ENCODE measurements at regions not wholly inside any gene's neighbourhood (a gene's known extent, or its start where the extent isn't known, plus 50 kb on each side); places are given as distances from the start of the nearest gene placed in this dataset.

GRCh38 chr5:61784341-61784740, 452.3 kb downstream of the ZSWIM6 start:
- no peak for DNase-seq (ENCODE audit: low read depth in 2 of 2)

GRCh38 chr5:61788548-61788947, 456.5 kb downstream of the ZSWIM6 start:
- no peak for DNase-seq (ENCODE audit: low read depth in 2 of 2)

GRCh38 chr5:61790007-61790406, 457.9 kb downstream of the ZSWIM6 start:
- DNase-seq (ENCODE audit: low read depth in 2 of 2), result no peak

- no peak for DNase-seq (ENCODE audit: low read depth in 2 of 2)
These were observed 458.6 kb downstream of the ZSWIM6 start for GRCh38 chr5:61790678-61791077.

- DNase-seq (ENCODE audit: low read depth in 2 of 2), result no peak
These were observed 464.7 kb downstream of the ZSWIM6 start for GRCh38 chr5:61796773-61797172.

- no peak for DNase-seq (ENCODE audit: low read depth in 2 of 2)
These were observed 468.4 kb downstream of the ZSWIM6 start for GRCh38 chr5:61800450-61800849.

- no peak for DNase-seq (ENCODE audit: low read depth in 2 of 2)
These were observed 469.1 kb downstream of the ZSWIM6 start for GRCh38 chr5:61801174-61801573.

- no peak for DNase-seq (ENCODE audit: low read depth in 2 of 2)
These were observed 470.4 kb downstream of the ZSWIM6 start for GRCh38 chr5:61802456-61802855.

- DNase-seq (ENCODE audit: low read depth in 2 of 2), result no peak
These were observed 473.0 kb downstream of the ZSWIM6 start for GRCh38 chr5:61805101-61805500.

GRCh38 chr5:61806491-61807020, 474.5 kb downstream of the ZSWIM6 start:
- DNase-seq (ENCODE audit: low read depth in 2 of 2), result no peak

GRCh38 chr5:61808091-61808490, 476.0 kb downstream of the ZSWIM6 start:
- no peak for DNase-seq (ENCODE audit: low read depth in 2 of 2)

GRCh38 chr5:61808909-61809308, 476.9 kb downstream of the ZSWIM6 start:
- no peak for DNase-seq (ENCODE audit: low read depth in 2 of 2)

- no peak for DNase-seq (ENCODE audit: low read depth in 2 of 2)
These were observed 477.6 kb downstream of the ZSWIM6 start for GRCh38 chr5:61809651-61810050.

- DNase-seq (ENCODE audit: low read depth in 2 of 2), result no peak
These were observed 479.0 kb downstream of the ZSWIM6 start for GRCh38 chr5:61811052-61811451.

- DNase-seq (ENCODE audit: low read depth in 2 of 2), result no peak
These were observed 481.3 kb downstream of the ZSWIM6 start for GRCh38 chr5:61813361-61813760.

GRCh38 chr5:61815339-61815738, 483.3 kb downstream of the ZSWIM6 start:
- DNase-seq (ENCODE audit: low read depth in 2 of 2), result no peak

GRCh38 chr5:61816146-61816545, 484.1 kb downstream of the ZSWIM6 start:
- DNase-seq (ENCODE audit: low read depth in 2 of 2), result no peak

- DNase-seq (ENCODE audit: low read depth in 2 of 2), result no peak
These were observed 484.8 kb downstream of the ZSWIM6 start for GRCh38 chr5:61816585-61817450.

- DNase-seq (ENCODE audit: low read depth in 2 of 2), result no peak
These were observed 485.6 kb downstream of the ZSWIM6 start for GRCh38 chr5:61817472-61818326.

- no peak for DNase-seq (ENCODE audit: low read depth in 2 of 2)
These were observed 485.2 kb upstream of the KIF2A start for GRCh38 chr5:61820836-61821235.

- no peak for DNase-seq (ENCODE audit: low read depth in 2 of 2)
These were observed 484.4 kb upstream of the KIF2A start for GRCh38 chr5:61821561-61821960.

- no peak for DNase-seq (ENCODE audit: low read depth in 2 of 2)
These were observed 483.4 kb upstream of the KIF2A start for GRCh38 chr5:61822584-61822983.

GRCh38 chr5:61823065-61823464, 482.9 kb upstream of the KIF2A start:
- DNase-seq (ENCODE audit: low read depth in 2 of 2), result no peak
